OCI-LY3 (cell line): ENCODE measurements at regions not wholly inside any gene's neighbourhood (a gene's known extent, or its start where the extent isn't known, plus 50 kb on each side); places are given as distances from the start of the nearest gene placed in this dataset.

Experiments used
- H2AFZ ChIP-seq: fragments of 200-600, 300-600 bp; shearing (Covaris generic); 2 replicates; pipeline ENCODE4 v1.6.0; 2014; ENCODE audit warnings: antibody characterized with exemption, low read depth, low read length
- H3K27ac ChIP-seq: fragments of 200-600, 300-600 bp; sonication (generic); 2 replicates; pipeline ENCODE4 v1.5.1; 2014; ENCODE audit warnings: mild to moderate bottlenecking, low read length, moderate library complexity, mixed read lengths
- H3K27me3 ChIP-seq: fragments of 200-600, 300-600 bp; sonication (generic); 2 replicates; pipeline ENCODE4 v1.6.1; 2014; ENCODE audit warnings: low read depth, low read length, mixed read lengths
- H3K36me3 ChIP-seq: fragments of 200-600, 300-600 bp; sonication (generic); replicated peaks from 2 replicates; pipeline ENCODE3; 2014; ENCODE audit warnings: low read depth, low read length, mixed read lengths
- H3K4me1 ChIP-seq: fragments of 300-600, 200-600 bp; sonication (generic); 2 replicates; pipeline ENCODE4 v1.6.1; 2014; ENCODE audit warnings: low read length, mixed read lengths
- H3K4me2 ChIP-seq: fragments of 200-600, 300-600 bp; sonication (generic); 2 replicates; pipeline ENCODE4 v1.6.1; 2014; ENCODE audit warnings: low read length, mixed read lengths
- H3K4me3 ChIP-seq: fragments of 300-600, 200-600 bp; sonication (generic); 2 replicates; pipeline ENCODE4 v1.5.1; 2014; ENCODE audit warnings: antibody characterized with exemption, mild to moderate bottlenecking, low read length, moderate library complexity
- H3K79me2 ChIP-seq: fragments of 300-600, 200-600 bp; shearing (Covaris generic); 2 replicates; pipeline ENCODE4 v1.6.1; 2014; ENCODE audit warnings: mild to moderate bottlenecking, low read length, mixed read lengths
- H3K9ac ChIP-seq: fragments of 300-600, 200-600 bp; shearing (Covaris generic); 2 replicates; pipeline ENCODE4 v1.6.0; 2014; ENCODE audit warnings: mild to moderate bottlenecking, low read length, moderate library complexity
- H3K9me3 ChIP-seq: fragments of 200-600, 300-600 bp; shearing (Covaris generic); 2 replicates; pipeline ENCODE4 v1.6.1; 2014; ENCODE audit warnings: low read length, mixed read lengths; ENCODE audit not compliant: insufficient read depth
- H4K20me1 ChIP-seq: fragments of 200-600, 300-600 bp; sonication (generic); 2 replicates; pipeline ENCODE4 v1.6.1; 2016; ENCODE audit warnings: low read length, mixed read lengths; ENCODE audit not compliant: insufficient read depth
- CTCF ChIP-seq: fragments of 200-600, 300-600 bp; sonication (generic); IDR thresholded peaks from 2 replicates; pipeline ENCODE4 v1.5.1; 2014; ENCODE audit warnings: antibody characterized with exemption, low read length, low read depth
- EZH2phosphoT487 ChIP-seq: fragments of 200-600 bp; shearing (Covaris generic); IDR thresholded peaks from 2 replicates; pipeline ENCODE4 v1.6.1; 2018; ENCODE audit warnings: antibody characterized with exemption, mixed run types, low read depth

GRCh38 chr13:40002016-40002415 is 346.6 kb downstream of the COG6 start:
- Histone ChIP-seq H3K9ac (no peak overlapping the region), H3K27ac (no peak overlapping the region), H3K79me2 (no peaks in the 10 kb centered on the region), H3K4me2 (no peak overlapping the region), H2AFZ (no peak overlapping the region), H3K9me3 (no peaks in the 10 kb centered on the region), H3K4me1 (no peaks in the 10 kb centered on the region), H3K4me3 (no peak overlapping the region), H3K36me3 (no peaks in the 10 kb centered on the region), H4K20me1 (no peaks in the 10 kb centered on the region), H3K27me3 (peaks cover 8% of the 10 kb centered on the region)
- TF ChIP-seq CTCF (no peak), EZH2phosphoT487 (no peak)

GRCh38 chr13:40013554-40013953 is 358.1 kb downstream of the COG6 start:
- Histone ChIP-seq H3K79me2 (no peaks in the 10 kb centered on the region), H3K4me3 (no peak overlapping the region), H3K27me3 (peaks cover 53% of the 10 kb centered on the region), H3K9ac (no peak overlapping the region), H3K4me2 (no peak overlapping the region), H4K20me1 (no peaks in the 10 kb centered on the region), H3K4me1 (no peaks in the 10 kb centered on the region), H3K9me3 (no peaks in the 10 kb centered on the region), H3K27ac (no peak overlapping the region), H3K36me3 (no peaks in the 10 kb centered on the region), H2AFZ (no peak overlapping the region)
- TF ChIP-seq EZH2phosphoT487 (no peak), CTCF (no peak)

- no peak for TF ChIP-seq EZH2phosphoT487
- TF ChIP-seq CTCF = no peak
- H3K79me2 ChIP-seq = no peaks in the 10 kb centered on the region
- no peaks in the 10 kb centered on the region for H3K36me3 ChIP-seq
- H3K27ac ChIP-seq = no peak overlapping the region
- no peak overlapping the region for H2AFZ ChIP-seq
- peaks cover 68% of the 10 kb centered on the region for H3K27me3 ChIP-seq
- no peak overlapping the region for H3K9ac ChIP-seq
- H3K4me1 ChIP-seq = peaks cover 8% of the 10 kb centered on the region
- H4K20me1 ChIP-seq = no peaks in the 10 kb centered on the region
- H3K4me3 ChIP-seq = no peak overlapping the region
- no peak overlapping the region for H3K4me2 ChIP-seq
- H3K9me3 ChIP-seq = no peaks in the 10 kb centered on the region
Observed at GRCh38 chr13:40016953-40017660, 361.6 kb downstream of the COG6 start.

- peaks cover 63% of the 10 kb centered on the region for H3K27me3 ChIP-seq
- H3K4me3 ChIP-seq = no peak overlapping the region
- no peak overlapping the region for H2AFZ ChIP-seq
- peaks cover 8% of the 10 kb centered on the region for H3K4me1 ChIP-seq
- H3K36me3 ChIP-seq = no peaks in the 10 kb centered on the region
- TF ChIP-seq CTCF = peak; percentile 36
- no peak for TF ChIP-seq EZH2phosphoT487
- no peaks in the 10 kb centered on the region for H4K20me1 ChIP-seq
- H3K9me3 ChIP-seq = no peaks in the 10 kb centered on the region
- H3K9ac ChIP-seq = no peak overlapping the region
- H3K4me2 ChIP-seq = no peak overlapping the region
- H3K79me2 ChIP-seq = no peaks in the 10 kb centered on the region
- no peak overlapping the region for H3K27ac ChIP-seq
Observed at GRCh38 chr13:40017662-40018262, 362.3 kb downstream of the COG6 start.
